ENCODE measurements at regions not wholly inside any gene's neighbourhood (a gene's known extent, or its start where the extent isn't known, plus 50 kb on each side); places are given as distances from the start of the nearest gene placed in this dataset.
"Not testable (repeated sequence)": the region's sequence is repeated elsewhere in the genome, so short reads cannot be mapped to it uniquely, and the experiment has no call there.

DNA sequence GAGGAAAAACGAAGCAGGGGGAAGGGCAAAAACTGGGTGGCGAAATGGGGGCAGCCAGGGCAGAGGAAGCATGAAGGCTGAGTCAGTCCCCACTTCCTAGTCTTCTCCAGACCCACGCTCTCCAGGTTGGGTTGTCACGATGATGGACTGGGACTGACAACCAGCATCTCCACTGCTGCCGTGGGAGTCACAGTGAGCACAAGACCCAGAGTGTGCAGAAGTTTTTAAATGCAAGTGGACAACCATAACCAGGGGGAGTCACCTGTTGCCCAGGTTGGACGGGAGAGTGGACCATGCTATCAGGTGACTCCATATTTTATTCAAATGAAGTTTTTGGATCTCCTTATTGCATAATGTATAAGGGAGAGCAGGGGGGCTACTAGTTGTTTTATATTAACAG lies 511.4 kb upstream of the ZFP42 start:
- DNase-seq (ENCODE audit: low spot score) = no peak

DNA sequence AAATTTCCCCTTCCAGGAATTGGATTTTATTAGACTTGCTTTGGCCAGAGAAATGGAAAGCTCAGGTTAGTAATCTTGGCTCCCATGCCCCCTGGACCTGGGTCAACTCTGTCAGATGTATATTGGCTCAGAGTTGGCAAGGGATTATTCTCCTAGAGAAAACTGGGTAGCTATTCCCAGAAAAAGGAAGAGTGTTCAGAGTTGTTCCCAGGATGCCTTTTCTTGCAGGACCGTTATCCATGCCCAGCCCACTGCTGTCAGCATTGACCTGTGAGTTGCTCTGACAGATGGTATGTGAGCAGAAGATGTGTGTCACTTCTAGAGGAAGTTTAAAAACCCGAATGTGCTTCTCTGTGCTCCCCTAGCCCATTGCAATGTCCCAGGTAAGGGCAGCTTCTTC lies 509.9 kb upstream of the ZFP42 start:
- DNase-seq (ENCODE audit: low spot score) = no peak

DNA sequence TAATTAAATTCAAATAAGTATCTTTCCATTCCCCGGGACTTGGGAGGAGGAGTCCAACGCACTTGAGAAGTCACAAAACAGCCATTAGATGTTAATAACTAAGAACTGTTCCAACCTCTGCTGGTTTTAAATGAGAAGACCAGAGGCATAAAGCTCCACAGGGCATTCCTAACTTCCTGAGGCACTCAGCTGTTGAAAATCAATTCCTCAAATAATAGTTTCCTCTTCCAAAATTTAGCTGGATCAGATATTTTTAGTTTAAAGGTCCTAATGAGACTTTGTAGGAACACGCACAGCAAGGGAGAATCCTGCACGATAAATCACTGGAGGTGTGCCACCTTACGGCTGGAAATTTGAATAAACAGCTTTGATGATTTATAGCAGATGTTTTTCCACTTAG lies 504.3 kb upstream of the ZFP42 start:
- no peak for DNase-seq (ENCODE audit: low spot score)

DNA sequence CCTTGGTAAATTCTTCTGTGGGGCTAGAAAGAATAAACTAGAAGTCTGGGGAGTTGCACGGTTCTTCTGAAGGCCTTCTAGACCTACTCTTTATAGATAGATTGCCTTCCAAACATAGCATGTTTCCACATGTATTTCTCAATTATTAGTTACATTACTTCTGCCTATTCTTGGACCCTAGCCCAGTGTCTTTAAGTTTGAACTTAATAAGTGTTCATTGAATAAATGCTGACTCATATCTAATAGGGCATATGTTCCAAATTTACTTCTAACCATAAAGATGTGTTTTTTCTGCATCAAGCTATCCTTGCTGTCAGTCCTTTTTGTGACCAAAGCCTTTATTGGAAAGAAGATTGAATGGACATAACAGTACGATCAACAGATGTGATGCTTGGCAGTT lies 503.6 kb upstream of the ZFP42 start:
- no peak for DNase-seq (ENCODE audit: low spot score)

DNA sequence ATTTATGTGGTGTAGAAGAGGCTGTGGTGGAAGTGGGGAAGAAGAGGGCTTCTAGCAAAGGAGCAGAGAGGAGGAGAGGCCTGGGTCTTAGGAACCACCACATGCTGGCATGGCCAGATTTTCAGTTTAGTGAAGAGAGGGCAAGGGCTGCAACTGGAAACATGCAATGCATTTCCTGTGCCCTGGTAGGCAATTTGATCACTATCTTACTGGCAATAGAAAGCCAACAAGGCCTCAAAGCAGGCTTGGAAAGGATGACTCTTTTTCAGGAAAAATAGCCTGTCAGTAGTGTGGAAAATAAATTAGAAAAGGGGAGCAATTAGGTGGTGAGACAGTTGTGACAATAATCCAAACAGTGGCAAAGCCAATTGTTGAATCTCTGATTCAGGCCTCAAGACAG lies 501.9 kb upstream of the ZFP42 start:
- DNase-seq (ENCODE audit: low spot score) = no peak

DNA sequence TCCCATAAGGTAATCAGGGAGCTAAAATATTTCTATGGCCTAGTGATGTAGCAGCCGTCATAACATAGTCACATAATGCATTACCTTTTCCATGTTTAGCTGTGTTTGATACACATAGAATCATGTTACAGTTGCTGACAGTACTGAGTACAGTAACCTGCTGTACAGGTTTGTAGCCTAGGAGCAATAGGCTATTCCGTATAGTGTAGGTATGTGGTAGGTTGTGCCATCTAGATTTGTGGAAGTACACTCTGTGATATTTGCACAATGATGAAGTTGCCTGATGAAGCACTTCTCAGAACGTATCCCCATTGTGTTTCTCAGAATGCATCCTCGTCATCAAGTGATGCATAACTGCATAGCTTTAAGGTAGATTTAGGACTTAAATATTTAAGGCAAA lies 495.6 kb upstream of the ZFP42 start:
- no peak for DNase-seq (ENCODE audit: low spot score)

DNA sequence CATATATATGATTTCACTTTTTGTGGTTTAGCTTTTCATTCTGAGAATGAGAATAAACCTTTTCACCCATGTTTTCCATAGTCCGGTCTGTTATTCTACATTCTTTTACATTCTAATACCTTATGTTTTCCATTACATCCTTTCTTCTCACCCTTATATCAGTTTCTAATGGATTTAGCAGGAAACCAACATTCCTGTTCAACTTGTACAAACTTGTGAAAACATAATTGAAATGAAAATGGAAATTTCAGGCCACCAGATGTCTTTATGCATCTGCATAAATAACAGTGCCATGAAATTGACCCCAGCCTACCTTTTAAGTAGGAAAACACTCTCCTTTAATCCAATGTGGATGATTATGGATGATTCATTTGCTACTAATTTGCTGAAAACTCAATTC lies 494.8 kb upstream of the ZFP42 start:
- DNase-seq (ENCODE audit: low spot score) = no peak

DNA sequence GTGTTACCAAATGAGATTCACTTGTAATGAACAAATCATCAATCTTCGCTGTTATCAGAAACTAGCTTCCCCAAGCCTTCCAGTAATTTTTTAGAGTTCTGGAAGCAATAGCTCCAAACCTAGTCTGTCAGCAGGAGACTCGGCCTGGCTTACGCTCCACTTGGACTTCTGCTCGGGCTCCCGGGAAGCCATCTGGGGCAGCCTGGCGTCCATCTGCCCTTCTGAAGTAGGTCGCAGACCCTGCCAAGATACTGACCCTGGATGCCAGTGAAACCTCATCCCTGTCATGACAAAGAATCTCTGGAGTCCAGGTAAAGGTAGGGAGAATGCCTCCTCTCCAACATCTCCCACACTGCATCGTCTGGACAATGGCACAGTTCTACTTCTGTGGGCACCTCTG lies 493.8 kb upstream of the ZFP42 start:
- DNase-seq (ENCODE audit: low spot score) = no peak

DNA sequence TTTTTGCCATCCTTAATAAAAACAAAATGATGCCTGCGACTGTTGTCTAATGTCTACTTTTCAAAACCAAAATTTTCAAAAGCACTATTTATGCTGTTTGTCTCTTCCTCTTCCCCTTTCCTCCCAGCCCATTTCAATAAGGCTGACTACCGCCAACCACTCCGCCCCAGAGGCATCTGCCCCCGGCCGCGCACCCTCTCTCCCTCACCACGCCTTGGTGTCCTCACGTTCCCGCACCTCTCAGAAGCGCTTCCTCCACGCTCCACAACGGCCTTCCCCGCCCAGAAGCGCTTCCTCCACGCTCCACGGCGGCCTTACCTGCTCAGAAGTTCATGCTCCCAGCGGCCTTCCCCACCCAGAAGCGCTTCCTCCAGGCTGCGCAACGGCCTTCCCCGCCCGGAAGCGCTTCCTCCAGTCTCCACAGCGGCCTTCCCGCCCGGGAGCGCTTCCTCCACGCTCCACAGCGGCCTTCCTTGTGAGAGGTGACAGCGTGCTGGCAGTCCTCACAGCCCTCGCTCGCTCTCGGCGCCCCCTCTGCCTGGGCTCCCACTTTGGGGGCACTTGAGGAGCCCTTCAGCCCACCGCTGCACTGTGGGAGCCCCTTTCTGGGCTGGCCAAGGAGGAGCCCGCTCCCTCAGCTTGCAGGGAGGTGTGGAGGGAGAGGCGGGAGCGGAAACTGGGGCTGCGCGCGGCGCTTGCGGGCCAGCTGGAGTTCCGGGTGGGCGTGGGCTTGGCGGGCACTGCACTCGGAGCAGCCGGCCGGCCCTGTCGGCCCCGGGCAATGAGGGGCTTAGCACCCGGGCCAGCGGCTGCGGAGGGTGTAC lies 490.4 kb upstream of the ZFP42 start:
- no peak for DNase-seq (ENCODE audit: low spot score)

DNA sequence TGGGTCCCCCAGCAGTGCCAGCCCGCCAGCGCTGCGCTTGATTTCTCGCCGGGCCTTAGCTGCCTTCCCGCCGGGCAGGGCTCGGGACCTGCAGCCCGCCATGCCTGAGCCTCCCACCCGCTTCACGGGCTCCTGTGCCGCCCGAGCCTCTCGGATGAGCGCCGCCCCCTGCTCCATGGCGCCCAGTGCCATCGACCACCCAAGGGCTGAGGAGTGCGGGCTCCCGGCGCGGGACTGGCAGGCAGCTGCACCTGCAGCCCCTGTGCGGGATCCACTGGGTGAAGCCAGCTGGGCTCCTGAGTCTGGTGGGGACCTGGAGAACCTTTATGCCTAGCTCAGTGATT lies 489.8 kb upstream of the ZFP42 start:
- not testable (repeated sequence) for DNase-seq (ENCODE audit: low spot score)

DNA sequence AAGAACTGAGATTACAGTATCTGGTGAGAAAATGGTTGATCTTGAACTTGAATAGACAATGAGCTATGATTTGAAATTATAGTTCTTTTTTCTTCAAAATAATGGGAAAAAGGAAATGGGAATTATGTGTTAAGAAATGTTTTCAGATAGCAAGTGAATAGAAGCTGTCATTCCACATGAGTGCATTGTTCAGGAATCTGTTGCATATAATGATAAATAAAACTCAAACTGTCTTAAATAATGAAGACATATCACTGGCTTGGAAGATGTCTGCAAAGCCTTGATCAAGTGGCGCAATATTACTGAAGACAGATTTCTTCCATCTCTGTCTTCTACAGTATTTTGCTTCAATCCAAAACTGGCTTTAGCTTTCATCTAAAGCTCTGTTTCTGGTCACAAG lies 479.3 kb upstream of the ZFP42 start:
- DNase-seq (ENCODE audit: low spot score) = no peak

DNA sequence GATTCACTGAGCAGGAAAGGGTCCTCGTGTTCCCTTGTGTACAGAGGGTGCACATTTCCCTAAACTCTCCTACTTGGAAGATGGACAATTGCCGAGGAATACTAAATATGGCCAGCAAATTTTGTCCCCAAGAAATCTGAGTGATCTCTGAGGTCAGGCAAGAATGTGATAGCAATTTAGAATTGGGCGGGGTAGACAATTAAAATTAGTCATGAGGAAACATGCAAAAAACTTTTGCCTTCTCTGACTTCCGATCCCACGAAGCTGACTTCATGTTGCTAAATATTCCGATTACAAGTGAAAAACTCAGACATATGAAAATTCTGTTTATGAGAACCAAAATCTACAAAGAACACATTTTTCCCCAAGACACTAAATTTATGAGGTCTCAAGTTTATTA lies 453.9 kb upstream of the ZFP42 start:
- no peak for DNase-seq (ENCODE audit: low spot score)

DNA sequence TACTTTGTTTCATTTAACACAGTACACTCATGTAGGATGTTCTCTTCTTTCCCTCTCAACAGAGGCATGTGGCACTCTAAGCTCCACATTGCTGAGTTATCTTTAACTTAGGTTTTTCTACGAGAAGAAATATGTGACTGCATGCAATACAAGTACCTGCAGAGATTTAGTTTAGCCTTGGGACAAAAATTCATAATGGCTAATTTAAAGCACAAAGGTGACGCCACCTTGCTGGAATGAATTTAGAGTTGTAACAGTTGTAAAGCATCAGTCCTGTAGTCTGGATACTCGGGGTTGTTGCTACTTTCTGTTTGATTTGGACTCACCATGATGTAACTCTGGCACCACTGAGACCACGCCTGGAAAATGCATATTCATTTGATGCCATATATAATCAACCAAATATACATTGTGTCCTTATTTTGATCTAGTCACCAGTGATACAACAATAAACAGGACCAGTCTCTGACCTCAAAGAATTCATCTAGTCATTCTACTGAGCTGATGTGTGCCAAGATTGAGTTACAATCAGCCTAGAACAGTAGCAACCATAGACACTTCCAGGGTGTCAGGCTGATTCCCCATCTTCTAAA lies 451.0 kb upstream of the ZFP42 start:
- no peak for DNase-seq (ENCODE audit: low spot score)

DNA sequence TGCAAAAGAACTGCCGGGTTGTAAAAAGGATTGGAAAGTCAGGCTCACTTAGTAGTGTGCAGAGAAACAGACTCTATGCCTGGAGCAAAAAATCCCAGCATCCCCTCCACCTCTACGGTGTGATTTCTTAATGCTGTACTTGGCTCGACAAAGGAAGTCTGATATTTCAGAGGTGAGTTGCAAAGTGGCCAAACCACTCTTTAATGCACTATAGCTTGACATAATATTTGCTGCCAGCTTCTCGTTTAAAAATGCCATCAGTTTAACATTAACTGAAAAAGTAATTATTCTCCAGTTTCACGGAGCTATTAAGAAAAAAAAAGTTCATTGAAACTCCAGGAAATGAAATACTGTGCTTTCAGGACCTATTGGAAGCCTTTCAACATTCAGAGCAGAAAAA lies 448.3 kb upstream of the ZFP42 start:
- no peak for DNase-seq (ENCODE audit: low spot score)

DNA sequence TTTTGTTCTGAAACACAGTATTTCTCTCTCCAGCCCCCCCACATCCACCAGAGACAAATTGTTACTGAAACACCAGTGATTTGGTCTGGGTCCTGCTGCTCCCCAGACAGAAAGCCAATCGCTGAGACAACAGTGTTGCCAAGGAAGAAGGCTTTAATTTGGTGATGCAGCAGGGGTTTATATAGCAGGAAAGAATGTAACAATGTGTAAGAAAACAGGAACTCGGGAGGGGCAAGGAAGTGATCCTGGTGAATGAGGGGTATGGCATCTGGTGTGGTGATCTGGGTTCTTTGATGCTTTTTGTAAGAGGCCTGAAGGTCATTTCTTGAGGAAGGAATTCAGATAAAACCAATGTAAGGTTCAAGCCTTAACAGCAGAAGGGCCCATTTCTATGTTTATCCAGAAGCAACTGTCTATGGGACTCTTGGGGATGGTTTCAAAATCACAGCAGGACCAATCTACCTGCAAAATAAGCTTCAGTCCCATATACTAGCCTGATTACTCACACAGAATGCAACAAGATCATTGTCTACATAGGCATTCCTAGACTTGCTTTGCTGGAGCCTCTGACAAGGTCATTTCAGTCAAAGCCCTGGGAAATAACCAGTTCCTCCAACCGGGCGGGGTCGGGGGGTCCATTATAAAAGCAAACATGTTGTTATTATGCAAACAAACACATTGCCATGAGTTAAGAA lies 445.2 kb upstream of the ZFP42 start:
- no peak for DNase-seq (ENCODE audit: low spot score)

DNA sequence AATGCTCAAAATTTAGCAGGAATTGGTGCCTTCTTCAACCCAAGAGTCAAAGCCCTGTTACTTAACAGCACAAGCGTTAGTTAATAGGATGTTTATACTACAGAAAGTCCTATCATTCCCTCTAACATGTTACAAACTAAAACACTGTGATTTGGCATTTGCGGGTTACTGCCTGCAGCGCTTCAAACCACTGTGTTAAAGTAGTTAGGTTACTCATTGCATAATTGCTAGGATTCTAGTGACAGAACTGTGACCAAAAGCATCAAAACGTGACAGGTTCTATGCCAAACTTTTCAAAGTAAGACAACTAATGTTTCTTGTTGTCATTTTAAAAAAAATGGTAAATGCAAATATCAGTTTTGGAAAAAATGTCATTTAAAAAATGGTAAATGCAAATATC lies 442.8 kb upstream of the ZFP42 start:
- DNase-seq (ENCODE audit: low spot score) = no peak

DNA sequence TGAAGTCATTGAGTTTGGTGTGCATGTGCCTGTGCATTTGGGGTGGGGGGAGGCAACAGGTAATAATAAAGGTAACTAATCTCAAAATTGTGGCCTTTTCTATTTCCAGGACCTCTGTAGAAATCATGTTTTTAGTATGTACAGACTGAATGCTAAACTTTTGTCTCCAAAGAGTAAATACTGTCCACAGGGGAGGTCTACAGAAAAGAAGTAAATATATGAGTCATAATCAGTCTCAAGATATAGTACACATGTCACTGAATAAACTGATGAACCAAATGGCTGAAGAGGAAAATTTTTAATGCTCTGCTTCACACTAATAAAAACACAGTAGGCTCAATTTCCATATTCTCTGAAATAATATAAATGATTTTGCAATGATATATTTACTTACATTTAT lies 440.4 kb upstream of the ZFP42 start:
- DNase-seq (ENCODE audit: low spot score) = no peak

DNA sequence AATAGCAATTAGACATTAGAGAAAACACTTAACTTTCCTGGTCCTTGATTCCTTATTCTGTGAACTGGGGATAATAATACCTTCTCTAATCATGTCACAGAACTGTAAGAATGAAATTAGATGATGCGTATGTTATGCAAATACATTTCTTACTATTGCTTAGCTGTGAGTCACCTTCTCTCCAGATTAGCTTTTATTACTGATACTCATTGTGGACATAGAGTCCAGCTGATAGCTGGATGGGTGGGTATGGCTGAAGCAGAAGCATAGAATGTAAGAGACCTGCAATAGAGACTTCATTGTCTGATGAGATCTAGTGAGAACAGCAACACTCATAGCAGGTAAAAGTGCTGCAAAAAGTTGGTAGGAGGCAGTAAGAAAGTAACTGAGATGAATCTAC lies 437.2 kb upstream of the ZFP42 start:
- no peak for DNase-seq (ENCODE audit: low spot score)

DNA sequence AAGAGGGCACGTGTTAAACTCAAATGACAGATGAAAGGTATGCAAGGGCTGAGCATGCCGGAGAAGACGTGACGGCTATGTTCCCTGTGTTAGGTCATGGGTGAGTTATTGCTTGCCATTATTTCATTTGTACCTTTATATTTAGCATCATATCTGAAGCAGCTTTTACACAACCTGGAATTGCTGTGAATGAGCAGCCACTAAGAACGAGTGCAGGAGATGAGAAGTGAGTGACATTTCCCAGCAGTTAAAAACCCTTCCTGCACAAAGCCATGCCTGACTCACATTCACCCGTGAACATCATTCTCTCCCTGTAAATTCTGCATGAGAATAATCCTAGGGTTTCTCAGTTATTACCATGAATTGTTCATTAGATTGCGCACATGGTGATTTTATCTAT lies 433.2 kb upstream of the ZFP42 start:
- no peak for DNase-seq (ENCODE audit: low spot score)

DNA sequence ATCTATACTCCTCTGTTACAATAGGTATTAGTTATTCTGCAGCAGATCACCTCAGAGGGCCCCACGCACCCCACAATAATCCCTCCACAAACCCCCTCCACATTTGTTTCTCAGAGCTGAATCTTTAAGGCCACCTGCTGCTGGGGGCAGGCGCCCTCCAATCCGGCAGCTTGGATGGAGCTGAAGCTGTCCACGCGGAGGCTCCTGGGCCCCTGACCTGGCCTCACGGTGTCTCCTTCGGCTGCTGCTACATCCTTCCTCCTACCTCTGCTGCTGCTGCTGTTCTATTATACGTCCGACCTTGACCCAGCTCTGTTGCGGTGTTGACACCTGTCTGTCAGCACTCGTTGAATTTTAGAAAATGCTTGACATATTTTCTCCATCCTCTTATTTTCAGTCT lies 430.2 kb upstream of the ZFP42 start:
- DNase-seq (ENCODE audit: low spot score) = no peak

DNA sequence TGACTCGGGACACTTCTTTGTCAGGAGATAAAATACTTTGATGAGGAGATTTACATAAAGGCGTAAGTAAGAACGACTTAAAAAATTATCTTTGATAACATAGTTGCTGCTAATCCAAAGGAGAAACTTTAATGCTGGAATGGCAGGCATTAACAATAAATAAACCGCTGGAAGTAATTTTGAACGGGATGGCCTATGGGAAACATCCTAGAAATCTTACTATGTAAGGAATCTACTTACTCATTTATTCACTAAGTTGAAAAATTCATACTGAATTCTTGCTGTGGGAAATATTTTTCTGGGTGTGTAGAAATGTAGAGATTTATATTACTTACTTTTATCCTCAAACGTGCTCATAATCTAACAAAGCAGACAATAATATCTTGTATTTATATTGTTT lies 425.7 kb upstream of the ZFP42 start:
- DNase-seq (ENCODE audit: low spot score) = no peak

DNA sequence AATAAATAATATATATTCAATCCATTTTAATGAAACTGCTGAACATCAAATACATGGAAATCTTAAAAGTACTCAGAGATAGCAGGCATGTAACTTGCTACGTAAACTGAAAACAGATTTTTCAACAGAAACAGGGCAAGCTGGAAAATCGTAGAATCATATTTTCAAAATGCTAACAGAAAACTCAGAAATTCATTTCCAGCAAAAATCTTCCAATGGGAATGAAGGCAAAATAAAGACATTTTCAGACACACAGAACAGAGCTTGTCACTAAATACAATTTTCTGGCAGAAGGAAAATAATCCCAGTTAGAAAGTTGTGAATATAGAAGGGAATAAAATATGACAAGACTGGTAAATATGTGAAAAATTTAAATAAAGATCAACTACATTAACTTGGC lies 419.9 kb upstream of the ZFP42 start:
- no peak for DNase-seq (ENCODE audit: low spot score)

DNA sequence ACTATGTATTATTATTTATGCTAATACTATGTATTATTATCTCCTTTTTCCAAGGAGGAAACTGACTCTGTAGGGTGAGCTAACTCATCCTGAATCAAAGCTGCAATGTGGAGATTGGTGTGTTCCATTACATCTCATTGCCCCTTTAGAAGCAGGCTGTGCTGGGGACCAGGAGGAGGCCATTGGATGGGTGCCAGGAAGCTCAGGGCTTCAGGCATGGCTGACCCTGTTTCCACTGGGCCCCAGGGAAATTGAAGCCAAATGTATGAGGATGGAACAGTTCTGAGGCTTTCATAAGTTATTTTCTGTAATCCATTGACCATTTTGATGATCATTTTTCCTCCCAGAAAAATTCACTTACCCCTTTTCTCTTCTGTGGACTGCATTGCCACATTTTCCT lies 418.8 kb upstream of the ZFP42 start:
- DNase-seq (ENCODE audit: low spot score) = no peak

All from CD4-positive, alpha-beta T cell treated with Interleukin-15 for 4 hours (primary cell).